ENCODE measurements at regions not wholly inside any gene's neighbourhood (a gene's known extent, or its start where the extent isn't known, plus 50 kb on each side); places are given as distances from the start of the nearest gene placed in this dataset.

- no peak for TF ChIP-seq POLR2A (IDR thresholded peaks at IDR 0.05)
- no peak for TF ChIP-seq CTCF (IDR thresholded peaks at IDR 0.05)
Observed at GRCh38 chr15:49709646-49710214, 88.9 kb downstream of the DTWD1 start.

Measured in Peyer's patch (tissue), 4 donors.